Gastrocnemius medialis (tissue), 4 donors: ENCODE measurements at regions not wholly inside any gene's neighbourhood (a gene's known extent, or its start where the extent isn't known, plus 50 kb on each side); places are given as distances from the start of the nearest gene placed in this dataset.

Source experiments
- ATAC-seq, 2 donors: fragments of 150-250 bp; one replicate each; pipeline ENCODE4 v1.9.1; 2016
- DNase-seq, 2 donors: peaks; one replicate each; pipeline ENCODE4 v3.0.0-alpha.2; 2019
- H3K27ac ChIP-seq, 4 donors: fragments of 200-600 bp; sonication (generic); 1 replicate in 1 of 4; 2 replicates in 3 of 4; pipeline ENCODE4 v1.5.1; 2016 to 2018; ENCODE audit warnings: mild to moderate bottlenecking in 2 of 4, moderate library complexity in 1 of 4
- H3K27me3 ChIP-seq, 3 donors: fragments of 200-600 bp; sonication (generic) in 2 of 3; 1 replicate in 1 of 3; 2 replicates in 2 of 3; pipeline versions ENCODE4 v1.5.1 to v1.6.0; 2016 to 2019; ENCODE audit warnings: mild to moderate bottlenecking in 1 of 3, moderate library complexity in 1 of 3
- H3K36me3 ChIP-seq, 2 donors: fragments of 200-600 bp; sonication (generic) in 1 of 2; one replicate each; pipeline ENCODE4 v1.5.1; 2017 to 2018
- H3K4me1 ChIP-seq, 2 donors: fragments of 200-600 bp; sonication (generic) in 1 of 2; one replicate each; pipeline ENCODE4 v1.5.1; 2016 to 2017; ENCODE audit warnings: mild to moderate bottlenecking in 2 of 2
- H3K4me3 ChIP-seq, 4 donors: fragments of 200-600 bp; sonication (generic) in 3 of 4; 1 replicate in 1 of 4; 2 replicates in 3 of 4; pipeline ENCODE4 v1.5.1; 2016 to 2019; ENCODE audit warnings: mild to moderate bottlenecking in 2 of 4
- H3K9me3 ChIP-seq, 3 donors: fragments of 200-600 bp; sonication (generic) in 2 of 3; 1 replicate in 1 of 3; 2 replicates in 2 of 3; pipeline ENCODE4 v1.5.1; 2016 to 2019
- POLR2A ChIP-seq, 2 donors: fragments of 450-650 bp; IDR thresholded peaks; one replicate each; pipeline ENCODE4 v1.6.1; 2017; ENCODE audit warnings: antibody characterized with exemption in 2 of 2, mild to moderate bottlenecking in 2 of 2, moderate library complexity in 2 of 2
- in situ Hi-C, 4 donors: fragments of 200-750 bp; cut with MboI; loops; one replicate each; pipeline versions ENCODE4 v1.15.0 to v1.8.0; 2017; ENCODE audit warnings: low sequenced_read_pairs in 4 of 4
- intact Hi-C: fragments of 100-400 bp; cut with DNase I; formaldehyde crosslinking; loops from one replicate; pipeline ENCODE4 v1.15.1; 2023; ENCODE audit warnings: low total_unique reads
- TF ChIP-seq, protein P1 (sequence below), 5 experiments: fragments of 450-650 bp in 3 of 5; fragments of 200-600 bp in 2 of 5; sonication (generic) in 2 of 5; IDR thresholded peaks in 4 of 5; conservative IDR thresholded peaks in 1 of 5; 1 replicate in 4 of 5; 2 replicates in 1 of 5; pipeline ENCODE4 v1.5.1; 2016 to 2019; ENCODE audit warnings: antibody characterized with exemption in 5 of 5, mild to moderate bottlenecking in 3 of 5, moderate library complexity in 3 of 5

DNA sequence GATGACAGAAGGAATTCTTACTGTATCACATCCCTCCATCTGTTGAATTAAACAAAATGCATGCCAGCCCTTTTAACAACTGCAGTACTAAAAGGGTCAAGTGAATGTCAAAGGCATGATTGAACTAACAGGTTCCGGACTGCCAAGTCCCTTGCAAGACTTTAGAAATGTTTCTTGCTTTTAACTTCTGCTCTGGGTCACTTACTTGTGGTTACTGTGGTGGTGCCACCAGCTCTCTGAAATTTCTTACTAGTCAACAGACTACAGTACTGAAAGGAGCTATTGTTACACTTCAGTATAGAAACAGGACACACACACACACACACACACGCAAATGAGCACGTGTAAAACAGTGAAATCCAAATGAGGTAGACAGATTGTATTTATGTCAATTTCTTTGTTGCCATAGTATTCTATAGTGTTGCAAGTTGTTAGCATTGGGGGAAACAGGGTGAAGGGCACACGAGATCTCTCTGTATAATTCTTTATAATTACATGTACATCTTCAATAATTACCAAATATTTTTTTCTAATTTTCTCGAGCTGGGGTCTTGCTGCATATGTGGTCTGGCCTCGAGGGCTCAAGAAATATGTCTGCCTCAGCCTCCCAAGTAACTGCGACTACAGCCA, 79.9 kb upstream of the SLC25A26 start:
- Histone ChIP-seq H3K4me3 (no peak overlapping the region), H3K27me3 (no peaks in the 10 kb centered on the region), H3K36me3 (no peaks in the 10 kb centered on the region), H3K4me1 (no peaks in the 10 kb centered on the region), H3K27ac (no peak overlapping the region), H3K9me3 (no peaks in the 10 kb centered on the region)
- intact Hi-C loops = no loop called here
- DNase-seq (no peak), ATAC-seq (no peak)
- TF ChIP-seq, protein P1, sequence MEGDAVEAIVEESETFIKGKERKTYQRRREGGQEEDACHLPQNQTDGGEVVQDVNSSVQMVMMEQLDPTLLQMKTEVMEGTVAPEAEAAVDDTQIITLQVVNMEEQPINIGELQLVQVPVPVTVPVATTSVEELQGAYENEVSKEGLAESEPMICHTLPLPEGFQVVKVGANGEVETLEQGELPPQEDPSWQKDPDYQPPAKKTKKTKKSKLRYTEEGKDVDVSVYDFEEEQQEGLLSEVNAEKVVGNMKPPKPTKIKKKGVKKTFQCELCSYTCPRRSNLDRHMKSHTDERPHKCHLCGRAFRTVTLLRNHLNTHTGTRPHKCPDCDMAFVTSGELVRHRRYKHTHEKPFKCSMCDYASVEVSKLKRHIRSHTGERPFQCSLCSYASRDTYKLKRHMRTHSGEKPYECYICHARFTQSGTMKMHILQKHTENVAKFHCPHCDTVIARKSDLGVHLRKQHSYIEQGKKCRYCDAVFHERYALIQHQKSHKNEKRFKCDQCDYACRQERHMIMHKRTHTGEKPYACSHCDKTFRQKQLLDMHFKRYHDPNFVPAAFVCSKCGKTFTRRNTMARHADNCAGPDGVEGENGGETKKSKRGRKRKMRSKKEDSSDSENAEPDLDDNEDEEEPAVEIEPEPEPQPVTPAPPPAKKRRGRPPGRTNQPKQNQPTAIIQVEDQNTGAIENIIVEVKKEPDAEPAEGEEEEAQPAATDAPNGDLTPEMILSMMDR (IDR thresholded peaks at IDR 0.05 in 4 of 5, conservative IDR thresholded peaks at IDR 0.05 in 1 of 5) = no peak
- no peak for TF ChIP-seq POLR2A (IDR thresholded peaks at IDR 0.05)
- in situ Hi-C loops = loop anchor here in 1 of 4 donors (10.0 kb wide), 1 partner anchor 356 kb away; no protein-coding TSS in a partner anchor

DNA sequence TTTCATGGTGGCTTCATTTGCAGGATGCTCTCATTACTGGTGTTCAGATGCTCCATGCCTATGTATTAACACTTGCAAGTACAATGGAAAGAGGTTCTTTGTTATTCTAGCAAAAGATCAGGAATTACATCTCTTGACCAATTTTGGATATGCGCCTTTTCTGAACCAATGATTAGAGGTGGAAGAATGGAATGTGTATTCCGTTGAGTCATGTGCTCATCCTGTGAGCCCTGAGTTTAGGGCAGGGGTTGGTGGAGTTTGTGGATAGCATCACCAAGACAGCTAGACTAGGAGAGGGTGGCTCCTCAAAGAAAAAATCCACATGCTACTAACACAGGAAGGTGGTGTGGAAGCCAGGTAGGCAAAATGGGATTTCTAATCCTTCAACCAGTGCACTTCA, 80.7 kb upstream of the SLC25A26 start:
- H3K4me3 ChIP-seq = no peak overlapping the region
- no peak overlapping the region for H3K27ac ChIP-seq
- H3K27me3 ChIP-seq = no peaks in the 10 kb centered on the region
- ATAC-seq (no peak), DNase-seq (no peak)
- H3K9me3 ChIP-seq = no peaks in the 10 kb centered on the region
- TF ChIP-seq POLR2A (IDR thresholded peaks at IDR 0.05) = no peak
- TF ChIP-seq, protein P1 (IDR thresholded peaks at IDR 0.05 in 4 of 5, conservative IDR thresholded peaks at IDR 0.05 in 1 of 5) = no peak
- no peaks in the 10 kb centered on the region for H3K4me1 ChIP-seq
- in situ Hi-C loops (loop anchor here in 1 of 4 donors (10.0 kb wide), 1 partner anchor 355 kb away; no protein-coding TSS in a partner anchor), intact Hi-C loops (no loop called here)
- H3K36me3 ChIP-seq = no peaks in the 10 kb centered on the region

DNA sequence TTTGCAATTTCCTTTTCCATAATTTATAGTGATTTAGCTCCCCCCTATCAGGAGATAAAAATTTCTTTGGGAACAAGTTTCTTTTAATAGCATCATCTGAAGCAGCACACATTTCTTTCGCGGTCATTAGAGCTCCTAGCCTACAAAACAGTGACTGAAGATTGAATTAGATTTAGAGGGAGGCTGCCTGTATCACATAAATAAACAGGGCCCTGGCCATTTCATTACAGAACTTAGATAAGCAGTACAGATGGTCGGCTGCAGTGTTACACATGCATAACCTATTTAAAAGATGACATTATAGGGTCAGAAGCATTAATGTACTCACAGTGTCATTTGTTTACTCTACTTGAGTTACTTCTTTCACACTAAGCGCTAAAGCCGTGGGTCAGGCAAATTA, 81.4 kb upstream of the SLC25A26 start:
- DNase-seq (no peak), ATAC-seq (no peak)
- in situ Hi-C loops (loop anchor here in 3 of 4 donors (5.0 to 10.0 kb wide), 2 partner anchors 355 to 357 kb away; no protein-coding TSS in a partner anchor), intact Hi-C loops (no loop called here)
- H3K36me3 ChIP-seq = no peaks in the 10 kb centered on the region
- H3K27ac ChIP-seq = no peak overlapping the region
- H3K4me3 ChIP-seq = no peak overlapping the region
- no peaks in the 10 kb centered on the region for H3K27me3 ChIP-seq
- no peaks in the 10 kb centered on the region for H3K4me1 ChIP-seq
- no peak for TF ChIP-seq POLR2A (IDR thresholded peaks at IDR 0.05)
- TF ChIP-seq, protein P1 (IDR thresholded peaks at IDR 0.05 in 4 of 5, conservative IDR thresholded peaks at IDR 0.05 in 1 of 5) = no peak
- H3K9me3 ChIP-seq = no peaks in the 10 kb centered on the region

DNA sequence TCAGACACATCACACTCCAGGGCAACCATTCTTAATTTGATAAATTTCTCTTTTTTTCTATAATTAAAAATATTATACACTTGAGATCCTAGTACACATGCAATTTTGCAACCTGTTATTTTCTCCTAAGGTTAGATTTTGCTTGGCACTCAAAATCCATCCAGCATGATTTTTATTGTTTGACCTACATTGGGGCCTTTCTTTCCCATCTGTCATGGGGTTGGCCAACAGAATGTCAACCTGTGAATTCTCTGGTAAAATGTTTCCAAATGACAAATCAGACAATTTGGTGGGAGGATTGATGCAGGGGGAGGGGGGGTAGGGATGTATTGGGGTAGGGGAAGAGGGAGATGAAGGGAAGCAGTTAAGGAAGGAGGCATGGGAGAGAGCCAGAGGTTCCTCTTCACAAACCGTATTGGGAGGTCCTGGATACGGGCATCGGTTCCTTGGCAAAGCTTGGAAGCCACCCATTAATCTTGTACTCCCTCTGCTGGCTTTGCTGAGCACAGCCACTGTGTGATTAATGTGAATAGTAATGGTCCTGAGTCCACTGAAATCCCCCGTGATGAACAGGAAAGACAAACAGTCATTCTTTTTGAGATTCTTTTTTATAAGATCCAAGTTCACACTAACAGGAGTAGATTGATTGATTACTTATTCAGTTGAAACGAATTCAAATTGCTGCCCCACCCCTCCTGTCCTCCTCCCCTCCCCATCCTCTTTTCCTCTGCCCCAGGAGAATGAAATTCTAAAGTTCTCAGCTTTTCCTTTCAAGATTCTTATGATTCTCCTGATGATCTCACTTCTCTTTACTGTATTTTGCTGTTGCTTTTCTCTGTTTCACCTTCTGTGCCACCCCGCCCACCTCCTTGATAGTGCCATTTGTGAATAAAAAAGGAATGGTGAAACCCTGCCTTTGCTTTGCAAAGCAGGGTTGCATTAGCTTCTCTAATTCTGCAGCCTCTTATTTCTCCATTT, 82.2 kb upstream of the SLC25A26 start:
- intact Hi-C loops = loop anchor here (1.0 kb wide), 1 partner anchor 353 kb away; no protein-coding TSS in a partner anchor
- H3K27me3 ChIP-seq = no peaks in the 10 kb centered on the region
- no peaks in the 10 kb centered on the region for H3K4me1 ChIP-seq
- ATAC-seq = peak; percentile 80 to 84
- no peaks in the 10 kb centered on the region for H3K36me3 ChIP-seq
- in situ Hi-C loops = loop anchor here in 3 of 4 donors (5.0 to 10.0 kb wide), 2 partner anchors 354 to 356 kb away; no protein-coding TSS in a partner anchor
- no peak overlapping the region for H3K4me3 ChIP-seq
- DNase-seq = peak; percentile 19 to 20
- no peaks in the 10 kb centered on the region for H3K9me3 ChIP-seq
- TF ChIP-seq, protein P1 (IDR thresholded peaks at IDR 0.05 in 4 of 5, conservative IDR thresholded peaks at IDR 0.05 in 1 of 5) = peak; percentile 61 to 79 (median 65)
- no peak for TF ChIP-seq POLR2A (IDR thresholded peaks at IDR 0.05)
- H3K27ac ChIP-seq = no peak overlapping the region
